T-cell (primary cell): ENCODE measurements at regions not wholly inside any gene's neighbourhood (a gene's known extent, or its start where the extent isn't known, plus 50 kb on each side); places are given as distances from the start of the nearest gene placed in this dataset.
"Not testable (repeated sequence)": the region's sequence is repeated elsewhere in the genome, so short reads cannot be mapped to it uniquely, and the experiment has no call there.

ENCODE experiments used
- ATAC-seq, 4 experiments: fragments of 200-7000 bp in 3 of 4; fragments of 150-1000 bp in 1 of 4; cut with Tn5 transposase; replicated peaks in 1 of 4; 1 replicate in 3 of 4; 2 replicates in 1 of 4; pipeline ENCODE4 v1.10.0; 2021; ENCODE audit warnings: moderate library complexity in 3 of 4, mild to moderate bottlenecking in 2 of 4, moderate number of reproducible peaks in 1 of 4
- CTCF ChIA-PET, 2 donors: fragments of 300-600 bp; sonication (Branson Sonifier 250); formaldehyde crosslinking; loops; one replicate each; lab custom pipeline; 2022; ENCODE audit warnings: antibody characterized with exemption in 2 of 2; lab: Charles Lee
- POLR2A ChIA-PET, 2 donors: fragments of 300-600 bp; sonication (Branson Sonifier 250); formaldehyde crosslinking; loops; one replicate each; lab custom pipeline; 2022; ENCODE audit warnings: antibody characterized with exemption in 2 of 2; lab: Charles Lee
- DNase-seq, 35 experiments: peaks; one replicate each; pipeline versions ENCODE4 v3.0.0 to v3.0.0-alpha.2; 2013 to 2023
- H3K27ac ChIP-seq: one replicate; pipeline ENCODE4 v1.5.1; 2013; ENCODE audit warnings: low read length
- H3K27me3 ChIP-seq, 2 experiments: replicated peaks in 1 of 2; 1 replicate in 1 of 2; 2 replicates in 1 of 2; pipeline versions ENCODE4 v1.6.1 to v1.7.0; 2013; ENCODE audit warnings: low read length in 1 of 2, mixed read lengths in 1 of 2; ENCODE audit not compliant: control insufficient read depth in 2 of 2, insufficient read depth in 2 of 2; ENCODE audit errors: extremely low read depth in 1 of 2
- H3K36me3 ChIP-seq, 2 donors: 1 replicate in 1 of 2; 2 replicates in 1 of 2; pipeline versions ENCODE4 v1.6.1 to v1.7.0; 2013; ENCODE audit warnings: low read length in 1 of 2; ENCODE audit not compliant: control insufficient read depth in 2 of 2, insufficient read depth in 1 of 2; ENCODE audit errors: extremely low read depth in 1 of 2
- H3K4me1 ChIP-seq, 2 experiments: 1 replicate in 1 of 2; 2 replicates in 1 of 2; pipeline versions ENCODE4 v1.6.1 to v1.7.0; 2013; ENCODE audit warnings: low read length in 2 of 2, mixed read lengths in 1 of 2; ENCODE audit not compliant: insufficient read depth in 2 of 2, control insufficient read depth in 1 of 2; ENCODE audit errors: extremely low read depth in 1 of 2
- H3K4me3 ChIP-seq, 2 donors: 1 replicate in 1 of 2; 2 replicates in 1 of 2; pipeline versions ENCODE4 v1.5.1 to v1.7.0; 2013; ENCODE audit warnings: mild to moderate bottlenecking in 2 of 2, low read length in 1 of 2, moderate library complexity in 1 of 2; ENCODE audit not compliant: control insufficient read depth in 1 of 2; ENCODE audit errors: extremely low read depth in 1 of 2
- H3K9me3 ChIP-seq: 2 replicates; pipeline ENCODE4 v1.7.0; 2013
- H3K27ac Mint-ChIP-seq, 2 donors: one replicate each; pipeline ENCODE4 v1.8.0; 2020 to 2021; ENCODE audit warnings: mild to moderate bottlenecking in 2 of 2, mixed read lengths in 2 of 2
- H3K27me3 Mint-ChIP-seq, 2 donors: one replicate each; pipeline ENCODE4 v1.8.0; 2021 to 2022; ENCODE audit warnings: mixed read lengths in 2 of 2
- H3K36me3 Mint-ChIP-seq: one replicate; pipeline ENCODE4 v1.8.0; 2021; ENCODE audit warnings: mixed read lengths
- H3K4me1 Mint-ChIP-seq, 3 donors: one replicate each; pipeline ENCODE4 v1.8.0; 2020 to 2022; ENCODE audit warnings: mixed read lengths in 3 of 3, mild to moderate bottlenecking in 1 of 3
- H3K4me3 Mint-ChIP-seq, 3 donors: one replicate each; pipeline ENCODE4 v1.8.0; 2020 to 2022; ENCODE audit warnings: mild to moderate bottlenecking in 3 of 3, mixed read lengths in 3 of 3, moderate library complexity in 3 of 3
- H3K9me3 Mint-ChIP-seq, 3 donors: one replicate each; pipeline ENCODE4 v1.8.0; 2020 to 2022; ENCODE audit warnings: mixed read lengths in 3 of 3
- WGBS: methylation state at CpG from one replicate; pipeline ENCODE4 v1.1.5; 2013; ENCODE audit warnings: missing lambda C conversion rate; ENCODE audit not compliant: insufficient coverage; 5-methylcytosine and 5-hydroxymethylcytosine counted together

DNA sequence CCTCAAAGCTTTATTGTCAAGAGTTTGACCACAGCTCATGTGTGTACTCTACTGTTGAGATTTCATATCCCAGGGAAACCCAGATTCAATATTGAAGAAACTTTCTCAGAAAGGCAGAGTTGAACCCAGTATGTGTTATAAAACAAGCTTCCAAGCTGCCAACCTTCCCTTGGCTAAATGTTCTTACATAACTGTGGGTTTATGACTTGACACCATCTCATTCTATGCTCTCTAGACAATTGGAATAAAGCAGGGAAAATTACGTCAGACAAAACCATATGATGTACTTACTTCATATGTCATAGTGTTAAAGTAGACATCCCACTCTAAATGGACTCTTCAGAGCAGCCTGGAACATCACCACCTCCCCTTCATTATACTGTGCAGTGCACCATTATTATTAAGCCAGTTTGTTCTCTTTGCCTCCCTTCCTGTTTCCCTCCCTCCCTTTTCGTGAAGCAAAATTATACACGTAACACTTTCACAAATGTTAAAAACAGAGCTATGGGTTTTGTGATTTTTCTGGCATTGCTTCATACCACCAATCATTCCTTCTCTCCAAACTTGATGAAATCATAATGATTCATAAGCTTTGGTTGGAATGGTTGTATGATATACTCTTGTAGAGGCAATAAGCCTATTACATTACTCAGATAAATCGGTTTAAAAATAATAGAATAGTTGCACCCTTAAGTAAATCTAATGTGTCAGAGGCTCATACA, 507.2 kb downstream of the LTN1 start:
- no peak for DNase-seq
- no peaks in the 10 kb centered on the region for H3K27me3 ChIP-seq
- peaks cover 0 to 3% of the 10 kb centered on the region in 2 donors for H3K27me3 Mint-ChIP-seq
- H3K4me1 Mint-ChIP-seq, result no peaks in the 10 kb centered on the region
- no peak overlapping the region for H3K4me3 ChIP-seq
- no peak overlapping the region for H3K4me3 Mint-ChIP-seq
- CTCF ChIA-PET, result interaction anchor here in 1 of 2 donors (0.7 kb wide), 1 partner anchor 260 kb away, joined by 3 read pairs; no protein-coding TSS in a partner anchor
- H3K9me3 Mint-ChIP-seq, result no peaks in the 10 kb centered on the region
- no CpG with 5 or more reads among the region's 4 CpGs for WGBS
- H3K4me1 ChIP-seq, result no peaks in the 10 kb centered on the region
- no peak overlapping the region for H3K27ac ChIP-seq
- POLR2A ChIA-PET, result no interaction called here
- H3K27ac Mint-ChIP-seq, result no peak overlapping the region
- H3K9me3 ChIP-seq, result no peaks in the 10 kb centered on the region
- ATAC-seq, result no peak
- H3K36me3 Mint-ChIP-seq, result no peaks in the 10 kb centered on the region
- H3K36me3 ChIP-seq, result no peaks in the 10 kb centered on the region

DNA sequence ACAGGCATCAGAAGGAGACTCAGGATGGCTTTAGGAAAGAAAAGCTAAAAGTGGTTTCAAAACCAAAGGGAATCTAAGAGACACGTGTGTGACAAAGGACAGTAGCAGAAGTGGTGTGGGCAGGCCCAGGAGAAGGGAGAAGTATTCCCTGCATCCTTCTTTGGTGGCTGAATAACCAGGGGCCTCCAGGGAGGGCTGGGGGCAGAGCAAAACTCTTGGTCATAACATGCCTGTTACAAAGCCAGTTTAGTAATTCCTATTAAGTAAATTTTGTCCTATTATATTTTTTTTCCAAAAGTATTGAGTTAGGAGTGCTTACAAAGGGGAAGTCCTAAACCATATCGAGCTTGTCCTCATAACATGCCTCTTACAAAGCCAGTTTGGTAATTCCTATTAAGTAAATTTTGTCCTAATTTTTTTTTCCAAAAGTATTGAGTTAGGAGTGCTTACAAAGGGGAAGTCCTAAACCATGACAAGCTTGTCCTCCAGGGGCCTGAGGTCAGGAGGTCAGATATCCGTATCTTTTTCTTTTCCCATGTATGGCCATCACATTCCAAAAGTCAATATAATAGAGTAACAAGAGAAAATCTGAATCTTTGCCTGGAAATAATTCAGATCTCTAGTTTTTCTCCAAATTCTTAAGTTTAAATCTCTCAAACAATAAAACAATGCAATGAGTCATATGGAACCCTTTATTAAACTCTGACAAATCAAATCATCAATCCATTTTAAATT, 509.2 kb downstream of the LTN1 start:
- H3K9me3 Mint-ChIP-seq, result no peaks in the 10 kb centered on the region
- Histone ChIP-seq H3K36me3 (no peaks in the 10 kb centered on the region), H3K27ac (no peak overlapping the region), H3K27me3 (no peaks in the 10 kb centered on the region), H3K4me3 (no peak overlapping the region), H3K4me1 (no peaks in the 10 kb centered on the region), H3K9me3 (no peaks in the 10 kb centered on the region)
- no peaks in the 10 kb centered on the region for H3K27me3 Mint-ChIP-seq
- DNase-seq (no peak), ATAC-seq (no peak)
- POLR2A ChIA-PET, result no interaction called here
- WGBS, result 43% methylated on average over 1 of the region's 3 CpGs
- CTCF ChIA-PET, result interaction anchor here in 1 of 2 donors (0.6 kb wide), 1 partner anchor 11 kb away, joined by 4 read pairs; no protein-coding TSS in a partner anchor
- H3K4me3 Mint-ChIP-seq, result no peak overlapping the region
- no peak overlapping the region for H3K27ac Mint-ChIP-seq
- H3K4me1 Mint-ChIP-seq, result no peaks in the 10 kb centered on the region
- H3K36me3 Mint-ChIP-seq, result no peaks in the 10 kb centered on the region

DNA sequence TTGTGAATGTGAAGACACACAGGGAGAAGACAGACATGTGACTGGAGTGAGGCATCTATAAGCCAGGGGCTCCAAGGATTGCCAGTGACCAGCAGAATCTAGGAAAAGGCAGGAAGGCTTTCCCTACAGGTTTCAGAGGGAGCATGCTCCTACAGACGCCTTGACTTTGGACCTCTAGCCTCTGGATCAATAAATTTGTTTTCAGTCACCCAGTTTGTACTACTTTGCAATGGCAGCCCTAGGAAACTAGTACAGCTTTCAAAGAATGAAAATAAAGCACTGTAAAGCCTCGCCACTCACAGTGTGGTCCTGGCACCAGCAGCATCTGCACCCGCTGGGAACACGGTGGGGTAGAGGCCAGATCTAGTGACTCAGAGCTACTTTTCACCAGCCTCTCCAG, 510.0 kb downstream of the LTN1 start:
- H3K36me3 Mint-ChIP-seq, result no peaks in the 10 kb centered on the region
- CTCF ChIA-PET, result interaction anchor here in 1 of 2 donors (0.6 kb wide), 1 partner anchor 12 kb away, joined by 4 read pairs; no protein-coding TSS in a partner anchor
- H3K4me1 ChIP-seq, result no peaks in the 10 kb centered on the region

DNA sequence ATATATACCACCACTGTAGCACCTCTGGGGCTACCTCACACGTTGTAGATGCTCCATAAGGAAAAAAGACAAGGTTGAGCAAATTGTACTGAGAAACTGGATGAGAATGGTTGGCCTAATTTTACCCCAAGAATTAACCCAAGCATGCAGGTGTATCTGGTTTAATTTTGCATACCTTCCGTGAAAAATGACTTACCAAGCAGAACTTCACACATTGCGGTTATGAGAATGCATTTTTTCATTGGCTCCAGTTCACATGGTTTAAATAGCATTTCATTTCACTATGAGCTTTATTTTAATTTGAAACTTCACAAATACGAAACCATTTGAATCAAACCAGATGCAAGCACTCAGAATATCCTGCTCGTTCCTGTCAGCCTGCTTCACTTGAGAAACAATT, 512.2 kb downstream of the LTN1 start:
- WGBS, result 100% methylated on average over 4 of the region's 5 CpGs
- Histone ChIP-seq H3K4me3 (no peak overlapping the region), H3K9me3 (no peaks in the 10 kb centered on the region), H3K4me1 (no peaks in the 10 kb centered on the region), H3K27me3 (no peaks in the 10 kb centered on the region), H3K36me3 (no peaks in the 10 kb centered on the region), H3K27ac (no peak overlapping the region)
- ATAC-seq (no peak), DNase-seq (no peak)
- H3K9me3 Mint-ChIP-seq, result no peaks in the 10 kb centered on the region
- ChIA-PET CTCF (interaction anchor here in 1 of 2 donors (0.6 kb wide), 1 partner anchor 32 kb away, joined by 5 read pairs; no protein-coding TSS in a partner anchor), POLR2A (no interaction called here)
- H3K4me1 Mint-ChIP-seq, result no peaks in the 10 kb centered on the region
- H3K27ac Mint-ChIP-seq, result no peak overlapping the region
- H3K27me3 Mint-ChIP-seq, result no peaks in the 10 kb centered on the region
- H3K4me3 Mint-ChIP-seq, result no peak overlapping the region
- H3K36me3 Mint-ChIP-seq, result no peaks in the 10 kb centered on the region

More for the DNA sequence above, 510.0 kb downstream of the LTN1 start:
- DNase-seq (no peak), ATAC-seq (no peak)
- Histone ChIP-seq H3K27me3 (no peaks in the 10 kb centered on the region), H3K4me3 (no peak overlapping the region), H3K36me3 (no peaks in the 10 kb centered on the region), H3K27ac (no peak overlapping the region), H3K9me3 (no peaks in the 10 kb centered on the region)
- H3K27me3 Mint-ChIP-seq, result no peaks in the 10 kb centered on the region
- H3K9me3 Mint-ChIP-seq, result no peaks in the 10 kb centered on the region
- POLR2A ChIA-PET, result no interaction called here
- H3K4me1 Mint-ChIP-seq, result no peaks in the 10 kb centered on the region
- H3K27ac Mint-ChIP-seq, result no peak overlapping the region
- no peak overlapping the region for H3K4me3 Mint-ChIP-seq
- WGBS, result 83% methylated on average over 4 of the region's 4 CpGs

DNA sequence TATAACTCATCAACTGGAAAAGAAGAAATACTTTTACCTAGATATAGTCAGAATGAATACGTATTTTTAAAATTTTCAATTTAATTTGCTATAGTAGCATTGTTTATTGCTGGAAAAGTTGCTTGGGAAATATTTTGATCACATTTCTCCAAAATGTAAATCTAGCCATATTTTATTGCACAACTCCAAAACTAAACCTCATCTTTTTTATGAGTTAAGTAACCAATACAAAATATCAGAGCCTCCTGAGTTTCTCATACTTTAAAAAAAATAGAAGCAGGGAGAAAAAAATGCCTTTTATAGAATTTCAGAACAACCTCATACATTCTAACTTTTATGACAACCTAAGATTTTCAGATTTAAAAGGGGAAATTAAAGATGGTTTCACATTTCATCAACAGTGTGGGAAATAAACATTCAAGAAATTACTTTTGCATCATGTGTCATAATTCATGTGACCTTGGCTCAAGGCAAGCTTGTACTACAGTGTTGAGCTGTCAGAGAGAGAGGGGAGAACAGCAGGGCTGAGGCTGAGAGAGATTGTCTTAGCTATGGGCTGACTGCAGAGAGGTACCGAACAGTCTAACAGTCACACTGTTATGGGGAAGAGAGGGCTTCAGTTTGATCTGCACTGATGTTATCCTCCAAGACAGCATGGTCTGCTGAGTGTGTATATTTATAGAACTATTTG, 519.0 kb downstream of the LTN1 start:
- H3K4me1 ChIP-seq, result no peaks in the 10 kb centered on the region
- H3K27me3 Mint-ChIP-seq, result peaks cover 9% of the 10 kb centered on the region in 2 donors
- H3K27ac Mint-ChIP-seq, result no peak overlapping the region
- DNase-seq (no peak), ATAC-seq (no peak)
- H3K36me3 ChIP-seq, result no peaks in the 10 kb centered on the region
- H3K9me3 Mint-ChIP-seq, result no peaks in the 10 kb centered on the region
- H3K36me3 Mint-ChIP-seq, result no peaks in the 10 kb centered on the region
- CTCF ChIA-PET, result no interaction called here
- no peaks in the 10 kb centered on the region for H3K9me3 ChIP-seq
- H3K4me3 Mint-ChIP-seq, result no peak overlapping the region
- H3K4me1 Mint-ChIP-seq, result no peaks in the 10 kb centered on the region
- no CpG with 5 or more reads among the region's 2 CpGs for WGBS
- POLR2A ChIA-PET, result no interaction called here
- no peaks in the 10 kb centered on the region for H3K27me3 ChIP-seq
- no peak overlapping the region for H3K27ac ChIP-seq
- H3K4me3 ChIP-seq, result no peak overlapping the region

DNA sequence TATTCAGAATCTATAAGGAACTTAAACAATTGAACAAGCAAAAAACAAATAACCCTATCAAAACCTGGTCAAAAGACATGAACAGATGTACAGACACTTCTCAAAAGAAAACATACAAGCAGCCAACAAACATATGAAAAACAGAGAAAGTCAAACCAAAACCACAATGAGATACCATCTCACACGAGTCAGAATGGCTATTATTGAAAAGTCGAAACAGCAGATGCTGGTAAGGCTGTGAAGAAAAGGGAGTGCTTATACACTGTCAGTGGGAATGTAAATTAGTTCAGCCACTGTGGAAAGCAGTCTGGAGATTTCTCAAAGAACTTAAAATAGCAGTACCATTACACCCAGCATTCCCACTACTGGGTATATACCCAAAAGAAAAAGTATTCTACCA, 520.1 kb downstream of the LTN1 start:
- H3K27me3 ChIP-seq, H3K36me3 Mint-ChIP-seq, H3K4me1 ChIP-seq, H3K9me3 ChIP-seq, H3K4me1 Mint-ChIP-seq, H3K36me3 ChIP-seq, H3K27ac ChIP-seq, CTCF ChIA-PET, H3K4me3 Mint-ChIP-seq, DNase-seq, H3K9me3 Mint-ChIP-seq, H3K4me3 ChIP-seq, POLR2A ChIA-PET, ATAC-seq, H3K27ac Mint-ChIP-seq: not testable (repeated sequence)
- WGBS, result no CpG with 5 or more reads among the region's 2 CpGs
- H3K27me3 Mint-ChIP-seq, result peaks cover 10 to 15% of the 10 kb centered on the region in 2 donors
